ENCODE measurements at regions not wholly inside any gene's neighbourhood (a gene's known extent, or its start where the extent isn't known, plus 50 kb on each side); places are given as distances from the start of the nearest gene placed in this dataset.

GRCh38 chr13:74004109-74004508 lies 130.1 kb downstream of the KLF12 start:
- Histone ChIP-seq H3K36me3 (no peaks in the 10 kb centered on the region), H3K9me3 (no peaks in the 10 kb centered on the region), H3K27ac (no peak overlapping the region), H3K27me3 (no peaks in the 10 kb centered on the region), H3K4me1 (peaks cover 0 to 19% (median 0%) of the 10 kb centered on the region in 4 donors), H3K4me3 (no peak overlapping the region)
- intact Hi-C loops (cut with DNase I; ENCODE audit: low total_unique reads): no loop called here
- TF ChIP-seq CTCF (IDR thresholded peaks at IDR 0.05): no peak
- DNase-seq: no peak

- intact Hi-C loops (cut with DNase I; ENCODE audit: low total_unique reads): no loop called here
- no peak for TF ChIP-seq CTCF (IDR thresholded peaks at IDR 0.05)
- H3K4me3 ChIP-seq: no peak overlapping the region
- no peak for DNase-seq
- H3K9me3 ChIP-seq: no peaks in the 10 kb centered on the region
- no peaks in the 10 kb centered on the region for H3K27me3 ChIP-seq
- H3K36me3 ChIP-seq: no peaks in the 10 kb centered on the region
- peaks cover 0 to 19% (median 0%) of the 10 kb centered on the region in 4 donors for H3K4me1 ChIP-seq
- H3K27ac ChIP-seq: no peak overlapping the region
Measured at GRCh38 chr13:74003374-74003773, 130.8 kb downstream of the KLF12 start.

GRCh38 chr13:74000876-74001275 lies 133.3 kb downstream of the KLF12 start:
- H3K4me1 ChIP-seq: peaks cover 0 to 33% (median under 1%) of the 10 kb centered on the region in 4 donors
- no peak for DNase-seq
- no peaks in the 10 kb centered on the region for H3K27me3 ChIP-seq
- no peaks in the 10 kb centered on the region for H3K36me3 ChIP-seq
- no peak overlapping the region for H3K27ac ChIP-seq
- H3K9me3 ChIP-seq: no peaks in the 10 kb centered on the region
- TF ChIP-seq CTCF (IDR thresholded peaks at IDR 0.05): no peak
- intact Hi-C loops (cut with DNase I; ENCODE audit: low total_unique reads): no loop called here
- no peak overlapping the region for H3K4me3 ChIP-seq

- TF ChIP-seq CTCF (IDR thresholded peaks at IDR 0.05): no peak
- Histone ChIP-seq H3K36me3 (no peaks in the 10 kb centered on the region), H3K4me1 (peaks cover 0 to 31% (median 2%) of the 10 kb centered on the region in 4 donors), H3K27me3 (no peaks in the 10 kb centered on the region), H3K27ac (no peak overlapping the region), H3K4me3 (no peak overlapping the region), H3K9me3 (no peaks in the 10 kb centered on the region)
- DNase-seq: no peak
- intact Hi-C loops (cut with DNase I; ENCODE audit: low total_unique reads): no loop called here
Measured at GRCh38 chr13:73998631-73999030, 135.6 kb downstream of the KLF12 start.

- no peak for DNase-seq
- Histone ChIP-seq H3K27me3 (no peaks in the 10 kb centered on the region), H3K4me3 (no peak overlapping the region), H3K36me3 (no peaks in the 10 kb centered on the region), H3K9me3 (no peaks in the 10 kb centered on the region), H3K27ac (no peak overlapping the region), H3K4me1 (peaks cover 0 to 25% (median 2%) of the 10 kb centered on the region in 4 donors)
- no peak for TF ChIP-seq CTCF (IDR thresholded peaks at IDR 0.05)
- intact Hi-C loops (cut with DNase I; ENCODE audit: low total_unique reads): no loop called here
Measured at GRCh38 chr13:73997964-73998363, 136.2 kb downstream of the KLF12 start.

GRCh38 chr13:73996569-73996968 lies 137.6 kb downstream of the KLF12 start:
- intact Hi-C loops (cut with DNase I; ENCODE audit: low total_unique reads): no loop called here
- Histone ChIP-seq H3K27ac (no peak overlapping the region), H3K4me3 (no peak overlapping the region), H3K36me3 (no peaks in the 10 kb centered on the region), H3K9me3 (no peaks in the 10 kb centered on the region), H3K4me1 (peaks cover 0 to 25% (median 2%) of the 10 kb centered on the region in 4 donors), H3K27me3 (no peaks in the 10 kb centered on the region)
- TF ChIP-seq CTCF (IDR thresholded peaks at IDR 0.05): no peak
- no peak for DNase-seq

Measured in tibial artery (tissue), 4 donors.